ENCODE measurements at regions not wholly inside any gene's neighbourhood (a gene's known extent, or its start where the extent isn't known, plus 50 kb on each side); places are given as distances from the start of the nearest gene placed in this dataset.
A peak's percentile ranks its signal among the peaks of the same experiment; 100 is the strongest.

DNA sequence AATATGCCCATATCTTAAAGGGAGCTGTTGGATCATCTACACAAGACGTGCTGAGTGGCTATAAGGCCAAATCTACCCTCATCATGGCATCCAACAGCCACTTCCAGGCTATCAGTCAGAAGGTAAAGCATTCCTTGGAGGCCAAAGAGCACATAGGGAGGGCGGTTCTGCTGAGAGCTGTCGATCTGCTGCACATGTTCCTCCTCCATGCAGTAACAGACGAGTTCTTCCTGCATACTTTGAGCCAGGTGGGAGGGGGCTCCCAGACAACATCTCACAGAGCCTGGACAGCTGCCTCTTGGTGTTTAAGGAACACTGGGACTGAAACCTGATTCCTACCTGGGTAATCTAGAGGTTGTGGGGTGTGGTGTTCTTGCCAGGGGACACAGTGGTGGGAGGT is 93.3 kb upstream of the RAI14 start:
- no peak overlapping the region for H3K4me3 ChIP-seq (ENCODE audit: low read length)
- TF ChIP-seq, protein P1, sequence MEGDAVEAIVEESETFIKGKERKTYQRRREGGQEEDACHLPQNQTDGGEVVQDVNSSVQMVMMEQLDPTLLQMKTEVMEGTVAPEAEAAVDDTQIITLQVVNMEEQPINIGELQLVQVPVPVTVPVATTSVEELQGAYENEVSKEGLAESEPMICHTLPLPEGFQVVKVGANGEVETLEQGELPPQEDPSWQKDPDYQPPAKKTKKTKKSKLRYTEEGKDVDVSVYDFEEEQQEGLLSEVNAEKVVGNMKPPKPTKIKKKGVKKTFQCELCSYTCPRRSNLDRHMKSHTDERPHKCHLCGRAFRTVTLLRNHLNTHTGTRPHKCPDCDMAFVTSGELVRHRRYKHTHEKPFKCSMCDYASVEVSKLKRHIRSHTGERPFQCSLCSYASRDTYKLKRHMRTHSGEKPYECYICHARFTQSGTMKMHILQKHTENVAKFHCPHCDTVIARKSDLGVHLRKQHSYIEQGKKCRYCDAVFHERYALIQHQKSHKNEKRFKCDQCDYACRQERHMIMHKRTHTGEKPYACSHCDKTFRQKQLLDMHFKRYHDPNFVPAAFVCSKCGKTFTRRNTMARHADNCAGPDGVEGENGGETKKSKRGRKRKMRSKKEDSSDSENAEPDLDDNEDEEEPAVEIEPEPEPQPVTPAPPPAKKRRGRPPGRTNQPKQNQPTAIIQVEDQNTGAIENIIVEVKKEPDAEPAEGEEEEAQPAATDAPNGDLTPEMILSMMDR (IDR thresholded peaks at IDR 0.05; ENCODE audit: insufficient read depth, low read depth, low read length, missing control alignments) = no peak
- DNase-seq (ENCODE audit: low read depth) = no peak

DNA sequence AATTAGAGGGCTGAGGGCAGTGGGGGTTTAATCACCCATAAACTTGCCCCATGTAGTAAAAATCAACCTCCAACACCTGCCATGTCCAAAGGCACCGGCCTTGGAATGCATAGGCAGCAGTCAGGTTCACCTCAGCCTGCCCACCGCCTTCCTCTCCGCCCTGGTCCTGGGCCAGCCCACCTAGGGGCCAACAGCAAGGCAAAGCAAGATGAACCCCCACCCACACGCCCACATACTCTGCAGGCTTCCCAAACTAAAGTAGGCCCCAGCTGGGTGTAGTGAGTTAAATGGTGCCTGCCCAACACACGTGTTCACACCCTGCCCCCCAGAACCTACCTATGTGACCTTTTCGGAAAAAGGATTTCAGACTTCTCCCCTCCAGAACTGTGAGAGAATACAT is 92.9 kb upstream of the RAI14 start:
- no peak overlapping the region for H3K4me3 ChIP-seq (ENCODE audit: low read length)
- no peak for DNase-seq (ENCODE audit: low read depth)
- TF ChIP-seq, protein P1 (IDR thresholded peaks at IDR 0.05; ENCODE audit: insufficient read depth, low read depth, low read length, missing control alignments) = no peak

DNA sequence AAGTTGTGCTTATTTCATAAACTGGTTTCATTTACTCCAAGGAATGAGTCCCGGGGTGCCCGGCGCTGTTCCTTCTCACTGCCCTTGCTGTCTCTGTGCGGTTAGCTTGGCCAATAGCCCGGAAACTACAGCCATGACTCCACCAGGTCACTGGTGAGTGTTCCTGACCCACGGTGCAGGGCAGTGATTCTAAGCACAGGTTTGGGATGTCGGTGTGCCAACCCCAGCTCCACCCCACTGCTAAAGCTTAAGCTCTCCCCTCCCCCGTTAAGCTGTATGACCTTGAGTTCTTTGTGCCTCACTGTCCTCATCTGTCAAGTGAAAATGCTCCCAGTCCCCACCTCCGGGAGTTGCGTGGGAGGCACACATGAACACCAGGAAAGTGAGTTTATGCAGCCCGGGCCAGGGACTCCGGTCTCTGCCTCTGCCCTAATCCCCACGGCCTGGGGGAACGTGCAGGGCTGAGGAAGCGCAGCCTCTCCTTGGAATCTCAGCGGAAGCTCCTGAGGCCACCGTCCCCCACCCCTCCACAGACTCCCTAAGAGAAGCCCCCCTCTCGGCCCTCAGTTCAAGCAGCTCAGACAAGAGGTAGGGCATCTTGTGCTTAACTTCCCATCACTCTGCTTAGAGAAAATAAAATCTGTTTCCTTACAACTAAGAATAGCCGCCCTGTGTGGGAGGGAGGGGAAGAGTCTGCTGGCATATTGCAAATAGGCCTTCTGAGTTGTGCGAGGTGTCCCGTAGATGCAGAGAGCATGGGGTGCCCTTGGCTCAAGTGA is 92.0 kb upstream of the RAI14 start:
- TF ChIP-seq, protein P1 (IDR thresholded peaks at IDR 0.05; ENCODE audit: insufficient read depth, low read depth, low read length, missing control alignments) = no peak
- no peak for DNase-seq (ENCODE audit: low read depth)
- no peak overlapping the region for H3K4me3 ChIP-seq (ENCODE audit: low read length)

DNA sequence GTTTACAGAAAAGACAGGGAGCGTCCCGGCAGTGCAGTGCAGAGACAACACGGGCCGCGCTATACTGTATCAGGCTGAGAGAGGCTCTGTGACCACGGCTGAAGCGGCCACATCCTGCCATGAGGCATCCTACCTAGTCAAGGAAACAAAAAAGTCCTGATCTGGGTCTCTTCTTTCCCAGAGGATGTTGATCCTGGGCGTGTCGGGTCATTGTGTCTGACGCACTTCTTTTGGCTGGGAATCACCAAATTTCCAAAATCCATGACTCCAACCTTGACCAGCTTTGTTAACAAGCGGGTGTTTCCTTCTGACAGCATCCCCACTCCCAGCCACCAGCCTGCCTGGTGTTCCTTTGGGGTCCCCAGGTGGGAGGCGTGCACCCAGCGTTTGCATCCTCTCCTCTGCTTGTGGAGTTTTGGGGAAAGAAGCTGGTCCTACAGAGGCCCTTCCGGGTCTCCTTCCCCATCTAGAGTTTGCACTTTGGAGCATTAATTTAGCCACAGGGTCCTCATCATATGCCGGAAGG is 91.4 kb upstream of the RAI14 start:
- TF ChIP-seq, protein P1 (IDR thresholded peaks at IDR 0.05; ENCODE audit: insufficient read depth, low read depth, low read length, missing control alignments) = no peak
- H3K4me3 ChIP-seq (ENCODE audit: low read length) = no peak overlapping the region
- no peak for DNase-seq (ENCODE audit: low read depth)

DNA sequence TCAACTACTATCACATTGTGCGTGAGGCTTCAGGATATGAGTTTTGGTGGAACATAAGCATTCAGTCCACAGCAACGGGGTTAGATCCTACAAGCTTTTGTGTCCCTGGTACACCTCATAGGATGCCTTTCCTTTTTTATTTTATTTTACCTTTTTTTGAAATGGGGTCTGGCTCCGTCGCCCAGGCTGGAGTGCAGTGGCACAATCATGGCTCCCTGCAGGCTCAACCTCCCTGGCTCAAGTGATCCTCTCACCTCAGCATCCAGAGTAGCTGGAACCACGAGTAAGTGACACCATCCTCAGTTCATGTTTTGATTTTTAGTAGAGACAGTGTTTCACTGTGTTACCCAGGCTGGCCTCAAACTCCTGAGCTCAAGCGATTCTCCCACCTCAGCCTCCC is 86.0 kb upstream of the RAI14 start:
- no peak overlapping the region for H3K4me3 ChIP-seq (ENCODE audit: low read length)
- DNase-seq (ENCODE audit: low read depth) = no peak
- TF ChIP-seq, protein P1 (IDR thresholded peaks at IDR 0.05; ENCODE audit: insufficient read depth, low read depth, low read length, missing control alignments) = no peak

DNA sequence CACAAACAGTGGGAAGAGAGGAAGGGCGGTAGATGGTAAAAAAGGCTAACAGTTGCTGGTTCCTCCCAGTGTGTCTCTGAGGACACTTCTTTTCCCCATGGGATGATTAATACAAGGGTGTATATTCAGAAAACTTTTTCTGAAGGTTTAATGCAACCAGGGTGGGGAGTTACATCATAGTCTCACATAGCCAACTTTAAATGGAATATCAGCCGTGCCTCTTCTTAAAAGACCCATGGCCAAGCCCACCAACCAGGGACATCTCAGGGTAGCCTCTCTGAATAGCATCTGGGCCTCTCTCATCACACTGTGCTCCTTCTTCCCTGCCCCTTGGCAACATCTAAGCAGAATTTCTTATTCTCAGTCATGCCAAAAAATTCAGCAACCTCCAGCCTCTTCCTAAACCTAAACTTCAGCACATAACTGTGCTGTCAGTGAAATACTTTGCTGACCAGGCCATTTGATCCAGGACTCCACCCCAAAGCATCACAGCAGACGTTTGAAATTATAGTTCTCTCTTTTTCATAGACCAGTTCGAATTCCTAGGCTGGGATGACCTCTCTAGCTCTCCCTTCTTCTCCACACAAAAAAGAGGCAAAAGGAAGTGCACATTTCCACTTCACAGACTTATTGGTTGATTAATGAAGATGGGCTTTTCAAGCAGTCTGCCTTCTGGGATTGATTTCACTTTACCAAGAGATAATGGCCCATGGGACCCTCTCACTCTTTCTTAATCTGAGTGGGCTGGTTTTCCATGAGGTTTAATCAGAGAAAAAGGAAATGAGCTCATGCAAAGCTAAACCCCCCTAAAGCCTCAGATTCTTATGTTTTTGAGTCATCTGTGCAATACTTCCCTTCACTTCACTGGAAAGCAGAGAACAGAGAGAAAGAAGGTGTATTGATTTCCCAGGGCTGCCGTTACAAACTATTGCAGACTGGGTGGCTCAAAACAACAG is 85.1 kb upstream of the RAI14 start:
- peak; percentile 51 for DNase-seq (ENCODE audit: low read depth)
- TF ChIP-seq, protein P1 (IDR thresholded peaks at IDR 0.05; ENCODE audit: insufficient read depth, low read depth, low read length, missing control alignments) = no peak
- H3K4me3 ChIP-seq (ENCODE audit: low read length) = no peak overlapping the region

All from epithelial cell of esophagus (primary cell).